Kidney (tissue), 13 donors: ENCODE measurements at regions not wholly inside any gene's neighbourhood (a gene's known extent, or its start where the extent isn't known, plus 50 kb on each side); places are given as distances from the start of the nearest gene placed in this dataset.
"Not testable (repeated sequence)": the region's sequence is repeated elsewhere in the genome, so short reads cannot be mapped to it uniquely, and the experiment has no call there.

Experiments used
- DNase-seq, 5 donors: peaks; one replicate each; pipeline ENCODE4 v3.0.0-alpha.2; 2013 to 2020
- FAIRE-seq: peaks from 2 replicates; lab custom pipeline; 2012; peaks lifted over from hg19 to GRCh38; lab: Jason Lieb, UNC
- H3K27ac ChIP-seq, 2 donors: one replicate each; pipeline ENCODE4 v1.7.0; 2013; ENCODE audit warnings: low read depth in 2 of 2, low read length in 2 of 2, inconsistent platforms in 1 of 2
- H3K27me3 ChIP-seq: one replicate; pipeline ENCODE4 v1.7.1; 2013; ENCODE audit warnings: low read length, inconsistent platforms; ENCODE audit not compliant: control insufficient read depth, insufficient read depth
- H3K36me3 ChIP-seq, 3 donors: one replicate each; pipeline versions ENCODE4 v1.7.0 to v1.7.1; 2013; ENCODE audit warnings: low read length in 3 of 3, control low read depth in 1 of 3, inconsistent platforms in 1 of 3; ENCODE audit not compliant: insufficient read depth in 3 of 3, control insufficient read depth in 2 of 3
- H3K4me1 ChIP-seq, 3 donors: one replicate each; pipeline versions ENCODE4 v1.7.0 to v1.7.1; 2013; ENCODE audit warnings: low read length in 3 of 3, inconsistent platforms in 1 of 3, low read depth in 1 of 3; ENCODE audit not compliant: control insufficient read depth in 2 of 3, insufficient read depth in 2 of 3
- H3K4me3 ChIP-seq, 3 donors: one replicate each; pipeline versions ENCODE4 v1.7.0 to v1.8.1; 2013; ENCODE audit warnings: low read length in 3 of 3, control low read depth in 1 of 3, inconsistent platforms in 1 of 3
- H3K9ac ChIP-seq, 3 donors: one replicate each; pipeline versions ENCODE4 v1.7.0 to v1.7.1; 2013; ENCODE audit warnings: low read length in 3 of 3, control low read depth in 1 of 3, inconsistent platforms in 1 of 3
- H3K9me3 ChIP-seq, 3 donors: one replicate each; pipeline versions ENCODE4 v1.7.0 to v1.7.1; 2013; ENCODE audit warnings: low read length in 3 of 3, control low read depth in 1 of 3, inconsistent platforms in 1 of 3; ENCODE audit not compliant: control insufficient read depth in 2 of 3, insufficient read depth in 1 of 3
- CTCF ChIP-seq: IDR thresholded peaks from 3 replicates; pipeline ENCODE4 v1.5.1; 2012; ENCODE audit warnings: mild to moderate bottlenecking, moderate library complexity, borderline replicate concordance; ENCODE audit not compliant: insufficient read depth; ENCODE audit errors: extremely low read depth
- intact Hi-C: fragments of 100-400 bp; cut with DNase I; formaldehyde crosslinking; loops from one replicate; pipeline ENCODE4 v1.11.1; 2022
- donor health status: control.
- donor health status: control.
- donor health status: control.
- donor health status: control.
- donor health status: control.
- donor health status: DM: yes; HTN: yes; CAD: no.
- donor health status: Normal renal cell carcinoma (clear cell type).

GRCh38 chrY:10092342-10092741 is 564.7 kb downstream of the TSPY10 start:
- H3K9ac ChIP-seq, result no peak overlapping the region
- no peak overlapping the region for H3K27ac ChIP-seq
- H3K4me1 ChIP-seq, result no peaks in the 10 kb centered on the region
- TF ChIP-seq CTCF, result no peak
- DNase-seq (peak in 1 of 5 donors; percentile 63), FAIRE-seq (no peak)
- H3K36me3 ChIP-seq, result no peaks in the 10 kb centered on the region
- no peak overlapping the region for H3K4me3 ChIP-seq
- intact Hi-C loops, result no loop called here
- H3K9me3 ChIP-seq, result no peaks in the 10 kb centered on the region
- H3K27me3 ChIP-seq, result no peaks in the 10 kb centered on the region

- FAIRE-seq, H3K36me3 ChIP-seq, DNase-seq, H3K9me3 ChIP-seq, H3K4me3 ChIP-seq, H3K9ac ChIP-seq, H3K27me3 ChIP-seq, H3K4me1 ChIP-seq, intact Hi-C loops, H3K27ac ChIP-seq: not testable (repeated sequence)
Observed at GRCh38 chrY:10106252-10106651, 578.6 kb downstream of the TSPY10 start.
